H9 (cell line): ENCODE measurements at regions not wholly inside any gene's neighbourhood (a gene's known extent, or its start where the extent isn't known, plus 50 kb on each side); places are given as distances from the start of the nearest gene placed in this dataset.

Experiments
- DNase-seq: peaks from one replicate; pipeline ENCODE4 v3.0.0-alpha.2; 2017
- H2AFZ ChIP-seq: one replicate; pipeline ENCODE4 v1.6.1; 2013; ENCODE audit warnings: mild to moderate bottlenecking, low read length, control low read depth, moderate library complexity
- H2AK5ac ChIP-seq: 2 replicates; pipeline ENCODE4 v1.6.1; 2013; ENCODE audit warnings: low read length, control low read depth, mixed read lengths; ENCODE audit not compliant: insufficient read length
- H2BK120ac ChIP-seq: one replicate; pipeline ENCODE4 v1.6.1; 2013; ENCODE audit warnings: low read depth, mild to moderate bottlenecking, low read length, control low read depth, inconsistent platforms; ENCODE audit not compliant: poor library complexity, severe bottlenecking
- H2BK12ac ChIP-seq: 2 replicates; pipeline ENCODE4 v1.6.1; 2013; ENCODE audit warnings: low read length, control low read depth, mixed read lengths, low read depth; ENCODE audit not compliant: insufficient read length
- H2BK15ac ChIP-seq: 2 replicates; pipeline ENCODE4 v1.6.1; 2013; ENCODE audit warnings: low read depth, low read length, control low read depth
- H2BK20ac ChIP-seq: one replicate; pipeline ENCODE4 v1.6.1; 2013; ENCODE audit warnings: low read depth, mild to moderate bottlenecking, low read length, control low read depth, inconsistent platforms; ENCODE audit not compliant: poor library complexity, severe bottlenecking
- H2BK5ac ChIP-seq: 2 replicates; pipeline ENCODE4 v1.6.1; 2013; ENCODE audit warnings: low read length, control low read depth, mixed read lengths; ENCODE audit not compliant: insufficient read length
- H3K14ac ChIP-seq: 2 replicates; pipeline ENCODE4 v1.6.1; 2013; ENCODE audit warnings: low read length, control low read depth; ENCODE audit not compliant: insufficient read depth
- H3K18ac ChIP-seq: 2 replicates; pipeline ENCODE4 v1.6.1; 2013; ENCODE audit warnings: low read depth, mild to moderate bottlenecking, mixed read lengths, low read length, control low read depth; ENCODE audit not compliant: insufficient read length
- H3K23ac ChIP-seq: 2 replicates; pipeline ENCODE4 v1.6.1; 2013; ENCODE audit warnings: low read length, control low read depth, mixed read lengths, low read depth; ENCODE audit not compliant: insufficient read length
- H3K23me2 ChIP-seq: 2 replicates; pipeline ENCODE4 v1.6.1; 2013; ENCODE audit warnings: low read depth, mild to moderate bottlenecking, mixed read lengths, low read length, control low read depth; ENCODE audit not compliant: insufficient read length, poor library complexity, severe bottlenecking
- H3K27ac ChIP-seq: 2 replicates; pipeline ENCODE4 v1.5.1; 2013; ENCODE audit warnings: low read length, control low read depth, mixed read lengths, low read depth; ENCODE audit not compliant: insufficient read length
- H3K27me3 ChIP-seq: 2 replicates; pipeline ENCODE4 v1.6.1; 2013; ENCODE audit warnings: low read length, control low read depth, inconsistent platforms; ENCODE audit not compliant: insufficient read depth
- H3K4ac ChIP-seq: 2 replicates; pipeline ENCODE4 v1.6.1; 2013; ENCODE audit warnings: low read depth, mild to moderate bottlenecking, control low read depth, inconsistent platforms, low read length, moderate library complexity
- H3K4me1 ChIP-seq: 2 replicates; pipeline ENCODE4 v1.6.1; 2013; ENCODE audit warnings: low read length, control low read depth, inconsistent platforms; ENCODE audit not compliant: insufficient read depth
- H3K4me2 ChIP-seq: 2 replicates; pipeline ENCODE4 v1.6.1; 2013; ENCODE audit warnings: low read length, control low read depth, mixed read lengths; ENCODE audit not compliant: insufficient read length, insufficient read depth
- H3K56ac ChIP-seq: 2 replicates; pipeline ENCODE4 v1.6.1; 2013; ENCODE audit warnings: low read depth, mild to moderate bottlenecking, mixed read lengths, low read length, control low read depth; ENCODE audit not compliant: insufficient read length
- H3K79me1 ChIP-seq: 2 replicates; pipeline ENCODE4 v1.6.1; 2013; ENCODE audit warnings: low read depth, mild to moderate bottlenecking, moderate library complexity, low read length, control low read depth, inconsistent platforms; ENCODE audit not compliant: insufficient read depth, poor library complexity, severe bottlenecking
- H3K79me2 ChIP-seq: 2 replicates; pipeline ENCODE4 v1.6.1; 2013; ENCODE audit warnings: low read length, control low read depth, inconsistent platforms; ENCODE audit not compliant: insufficient read depth
- H3K9ac ChIP-seq: 2 replicates; pipeline ENCODE4 v1.6.1; 2013; ENCODE audit warnings: low read length, control low read depth, mixed read lengths; ENCODE audit not compliant: insufficient read length; ENCODE audit errors: extremely low read depth
- H3K9me3 ChIP-seq: one replicate; pipeline ENCODE4 v1.6.1; 2013; ENCODE audit warnings: low read depth, low read length, inconsistent platforms; ENCODE audit not compliant: control insufficient read depth
- H3T11ph ChIP-seq: one replicate; pipeline ENCODE4 v1.6.1; 2013; ENCODE audit warnings: mild to moderate bottlenecking, low read length, control low read depth, inconsistent platforms
- H4K20me1 ChIP-seq: one replicate; pipeline ENCODE4 v1.6.1; 2013; ENCODE audit not compliant: control insufficient read depth, insufficient read length, insufficient read depth
- H4K5ac ChIP-seq: 2 replicates; pipeline ENCODE4 v1.6.1; 2013; ENCODE audit warnings: low read depth, mild to moderate bottlenecking, mixed read lengths, low read length, control low read depth; ENCODE audit not compliant: insufficient read length
- H4K8ac ChIP-seq: replicated peaks from 2 replicates; pipeline ENCODE4 v1.6.1; 2013; ENCODE audit warnings: low read length, control low read depth, mixed read lengths, low read depth; ENCODE audit not compliant: insufficient read length
- H4K91ac ChIP-seq: 2 replicates; pipeline ENCODE4 v1.6.1; 2013; ENCODE audit warnings: low read depth, mild to moderate bottlenecking, moderate library complexity, mixed read lengths, low read length, control low read depth; ENCODE audit not compliant: insufficient read length
- H3K27ac Mint-ChIP-seq, 3 experiments: 2 replicates in 2 of 3; 3 replicates in 1 of 3; pipeline ENCODE4 v1.8.0; 2020 to 2021; ENCODE audit warnings: mixed read lengths in 3 of 3, mild to moderate bottlenecking in 1 of 3, moderate library complexity in 1 of 3
- H3K27me3 Mint-ChIP-seq: 2 replicates; pipeline ENCODE4 v1.8.0; 2021; ENCODE audit warnings: low read depth, mild to moderate bottlenecking, moderate library complexity, mixed read lengths
- H3K36me3 Mint-ChIP-seq, 3 experiments: 2 replicates in 2 of 3; 3 replicates in 1 of 3; pipeline ENCODE4 v1.8.0; 2020 to 2021; ENCODE audit warnings: low read depth in 3 of 3, mixed read lengths in 3 of 3; ENCODE audit not compliant: insufficient read depth in 1 of 3
- H3K4me1 Mint-ChIP-seq, 2 experiments: 2 replicates each; pipeline ENCODE4 v1.8.0; 2020; ENCODE audit warnings: mixed read lengths in 2 of 2
- H3K4me3 Mint-ChIP-seq, 2 experiments: 2 replicates in 1 of 2; 3 replicates in 1 of 2; pipeline ENCODE4 v1.8.0; 2020 to 2021; ENCODE audit warnings: mild to moderate bottlenecking in 2 of 2, mixed read lengths in 2 of 2, moderate library complexity in 1 of 2
- H3K9me3 Mint-ChIP-seq, 2 experiments: 2 replicates in 1 of 2; 3 replicates in 1 of 2; pipeline ENCODE4 v1.8.0; 2020; ENCODE audit warnings: mild to moderate bottlenecking in 2 of 2, mixed read lengths in 2 of 2, moderate library complexity in 1 of 2
- CTCF ChIP-seq: fragments of 200-600 bp; sonication (generic); conservative IDR thresholded peaks from 3 replicates; pipeline ENCODE4 v1.8.0; 2021; ENCODE audit warnings: antibody characterized with exemption, mild to moderate bottlenecking
- WGBS: extraction: QIAGEN DNeasy Blood & Tissue Kit; methylation state at CpG from one replicate; pipeline ENCODE4 v1.1.7; 2013; ENCODE audit warnings: missing lambda C conversion rate, low lambda C conversion rate, mixed read lengths; ENCODE audit not compliant: insufficient read length; ENCODE audit errors: extremely low coverage; 5-methylcytosine and 5-hydroxymethylcytosine counted together

GRCh38 chr6:19761121-19761520, 76.0 kb upstream of the ID4 start:
- no peak overlapping the region for H2BK5ac ChIP-seq
- H3K18ac ChIP-seq = no peak overlapping the region
- H4K20me1 ChIP-seq = no peaks in the 10 kb centered on the region
- no peak for TF ChIP-seq CTCF
- no peak overlapping the region for H4K91ac ChIP-seq
- H3K9ac ChIP-seq = no peak overlapping the region
- H3K56ac ChIP-seq = no peak overlapping the region
- no peak overlapping the region for H2BK120ac ChIP-seq
- H3K4me2 ChIP-seq = no peak overlapping the region
- H2BK12ac ChIP-seq = no peak overlapping the region
- H3K27me3 ChIP-seq = no peaks in the 10 kb centered on the region
- H2BK15ac ChIP-seq = no peak overlapping the region
- Mint-ChIP-seq H3K27ac (no peak overlapping the region), H3K36me3 (peaks cover 3 to 4% (median 3%) of the 10 kb centered on the region in 3 experiments; a peak in 4 of 7 replicates), H3K4me3 (no peak overlapping the region), H3K27me3 (no peaks in the 10 kb centered on the region), H3K4me1 (peaks cover 13 to 19% of the 10 kb centered on the region in 2 experiments), H3K9me3 (peaks cover 5% of the 10 kb centered on the region in 2 experiments; a peak in 3 of 5 replicates)
- H3K23ac ChIP-seq = no peak overlapping the region
- H3T11ph ChIP-seq = no peak overlapping the region
- H3K4ac ChIP-seq = no peak overlapping the region
- no peaks in the 10 kb centered on the region for H3K79me2 ChIP-seq
- H2AK5ac ChIP-seq = no peak overlapping the region
- no peaks in the 10 kb centered on the region for H3K23me2 ChIP-seq
- no peak overlapping the region for H4K8ac ChIP-seq
- H4K5ac ChIP-seq = no peak overlapping the region
- no peak overlapping the region for H2AFZ ChIP-seq
- H3K9me3 ChIP-seq = no peaks in the 10 kb centered on the region
- no peaks in the 10 kb centered on the region for H3K79me1 ChIP-seq
- no peak overlapping the region for H2BK20ac ChIP-seq
- no peak overlapping the region for H3K14ac ChIP-seq
- DNase-seq = no peak
- H3K4me1 ChIP-seq = no peaks in the 10 kb centered on the region; the same call in 1 of the 2 replicates
- no peak overlapping the region for H3K27ac ChIP-seq
- no CpG with 5 or more reads among the region's 1 CpG for WGBS
